Erythroblast (primary cell): ENCODE measurements at regions not wholly inside any gene's neighbourhood (a gene's known extent, or its start where the extent isn't known, plus 50 kb on each side); places are given as distances from the start of the nearest gene placed in this dataset.

Source experiments
- GATA1 ChIP-seq: IDR thresholded peaks from 2 replicates; pipeline ENCODE4 v1.6.1; 2011; ENCODE audit warnings: low read depth, mild to moderate bottlenecking, control low read depth, low read length, moderate library complexity
- POLR2A ChIP-seq: IDR thresholded peaks from 2 replicates; pipeline ENCODE4 v1.6.1; 2011; ENCODE audit warnings: mild to moderate bottlenecking, low read length

DNA sequence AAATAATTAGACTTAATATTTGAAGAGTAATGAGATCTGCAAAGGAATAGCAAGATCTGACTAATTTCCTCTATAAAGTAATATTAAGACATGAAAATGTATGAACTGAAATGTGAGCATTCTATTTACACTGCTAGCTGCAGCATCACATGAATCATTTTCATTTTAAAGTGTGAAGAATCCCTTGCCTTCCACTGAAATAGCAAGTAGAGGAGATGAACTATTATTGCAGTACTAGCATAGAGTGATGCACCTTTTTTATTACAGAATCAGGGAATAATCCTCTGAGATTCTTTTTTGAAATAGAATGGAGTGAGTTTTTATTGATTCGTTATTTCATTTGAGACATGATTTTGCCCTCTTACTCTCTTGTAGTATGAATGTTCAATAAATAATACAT lies 281.9 kb upstream of the NAV3 start:
- TF ChIP-seq POLR2A (no peak), GATA1 (no peak)
